Left lung (tissue), 4 donors: ENCODE measurements at regions not wholly inside any gene's neighbourhood (a gene's known extent, or its start where the extent isn't known, plus 50 kb on each side); places are given as distances from the start of the nearest gene placed in this dataset.

Experiments used
- ATAC-seq: fragments of 200-7000 bp; cut with Tn5 transposase; one replicate; pipeline ENCODE4 v1.9.1; 2020; ENCODE audit warnings: moderate library complexity
- DNase-seq, 4 donors: peaks; one replicate each; pipeline ENCODE4 v3.0.0-alpha.2; 2013 to 2020
- H3K27ac ChIP-seq, 2 donors: fragments of 200-600 bp; sonication (generic) in 1 of 2; one replicate each; pipeline versions ENCODE4 v1.5.0 to v1.8.0; 2020 to 2021
- H3K27me3 ChIP-seq, 2 donors: fragments of 200-600 bp; sonication (generic) in 1 of 2; one replicate each; pipeline versions ENCODE4 v1.5.0 to v1.8.0; 2020 to 2021
- H3K36me3 ChIP-seq, 2 donors: fragments of 200-600 bp; sonication (generic) in 1 of 2; one replicate each; pipeline versions ENCODE4 v1.5.0 to v1.8.0; 2020 to 2021
- H3K4me1 ChIP-seq, 2 donors: fragments of 200-600 bp; one replicate each; pipeline ENCODE4 v1.8.0; 2021
- H3K4me3 ChIP-seq, 2 donors: fragments of 200-600 bp; sonication (generic) in 1 of 2; one replicate each; pipeline versions ENCODE4 v1.5.0 to v1.8.0; 2020 to 2021; ENCODE audit warnings: mild to moderate bottlenecking in 1 of 2
- H3K9me3 ChIP-seq, 2 donors: fragments of 200-600 bp; sonication (generic) in 1 of 2; one replicate each; pipeline versions ENCODE4 v1.5.0 to v1.8.0; 2020 to 2021
- CTCF ChIP-seq, 2 donors: fragments of 200-600 bp; sonication (generic) in 1 of 2; IDR thresholded peaks; one replicate each; pipeline versions ENCODE4 v1.5.0 to v1.8.0; 2021; ENCODE audit warnings: antibody characterized with exemption in 2 of 2
- intact Hi-C, 2 donors: fragments of 100-400 bp; cut with DNase I; formaldehyde crosslinking; loops; one replicate each; pipeline versions ENCODE4 v1.11.2 to v1.14.2; 2022
- donor health status: DM: no; HTN: yes; CAD: no.
- donor health status: DM: no; HTN: no; CAD: no.

DNA sequence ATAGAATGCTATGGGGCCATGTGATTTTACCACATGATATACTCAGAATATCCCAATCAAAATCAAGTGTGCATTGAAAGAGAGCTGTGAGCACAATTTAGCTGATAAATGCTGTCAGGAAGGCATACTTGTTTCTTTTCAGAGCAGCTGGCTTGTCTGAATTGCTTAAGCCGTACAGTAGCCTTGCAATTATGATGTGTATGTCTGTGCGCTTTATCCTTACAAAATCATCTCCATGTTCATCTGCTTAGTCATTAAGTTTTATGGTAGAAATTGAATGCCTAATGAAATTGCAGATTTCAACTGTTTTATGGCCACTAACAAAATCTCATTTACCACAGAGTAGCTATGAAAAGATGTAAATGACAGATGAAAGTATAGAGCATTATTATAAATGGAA lies 346.0 kb upstream of the DLGAP1 start:
- H3K4me1 ChIP-seq = no peaks in the 10 kb centered on the region
- no peak overlapping the region for H3K27ac ChIP-seq
- peaks cover 0 to 31% of the 10 kb centered on the region in 2 donors for H3K9me3 ChIP-seq
- intact Hi-C loops = no loop called here
- H3K4me3 ChIP-seq = no peak overlapping the region
- TF ChIP-seq CTCF (IDR thresholded peaks at IDR 0.05) = no peak
- ATAC-seq (no peak), DNase-seq (no peak)
- no peaks in the 10 kb centered on the region for H3K27me3 ChIP-seq
- H3K36me3 ChIP-seq = no peaks in the 10 kb centered on the region

GRCh38 chr18:4797002-4797685 lies 342.0 kb upstream of the DLGAP1 start:
- ATAC-seq (no peak), DNase-seq (no peak)
- H3K27ac ChIP-seq = no peak overlapping the region
- TF ChIP-seq CTCF (IDR thresholded peaks at IDR 0.05) = no peak
- no peaks in the 10 kb centered on the region for H3K4me1 ChIP-seq
- intact Hi-C loops = no loop called here
- H3K36me3 ChIP-seq = no peaks in the 10 kb centered on the region
- H3K27me3 ChIP-seq = no peaks in the 10 kb centered on the region
- H3K4me3 ChIP-seq = no peak overlapping the region
- peaks cover 0 to 22% of the 10 kb centered on the region in 2 donors for H3K9me3 ChIP-seq

- no peak for DNase-seq
- no peak for ATAC-seq
- Histone ChIP-seq H3K27ac (no peak overlapping the region), H3K4me1 (no peaks in the 10 kb centered on the region), H3K4me3 (no peak overlapping the region), H3K27me3 (no peaks in the 10 kb centered on the region), H3K9me3 (peaks cover 0 to 22% of the 10 kb centered on the region in 2 donors), H3K36me3 (no peaks in the 10 kb centered on the region)
- intact Hi-C loops = no loop called here
- TF ChIP-seq CTCF (IDR thresholded peaks at IDR 0.05) = no peak
Observed at GRCh38 chr18:4789506-4789905, 334.4 kb upstream of the DLGAP1 start.

DNA sequence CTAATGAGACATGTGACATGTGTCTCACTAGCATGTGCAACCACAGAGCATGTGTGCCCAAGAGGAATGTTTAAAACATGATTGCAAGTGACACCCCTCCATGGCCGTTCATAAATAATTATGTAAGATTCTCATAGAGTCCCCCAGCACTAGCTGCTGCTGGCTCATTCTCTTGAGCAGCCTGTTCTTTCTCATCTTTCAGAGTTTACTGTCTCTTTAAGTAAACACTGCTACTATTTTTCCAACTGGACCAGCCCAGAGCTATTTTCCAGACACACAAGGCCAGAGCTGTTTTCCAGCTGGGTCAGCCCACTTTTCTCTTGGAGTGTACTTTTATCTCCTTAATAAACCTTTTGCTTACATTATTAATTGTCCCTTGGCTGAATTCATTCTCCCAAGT lies 326.8 kb upstream of the DLGAP1 start:
- Histone ChIP-seq H3K36me3 (no peaks in the 10 kb centered on the region), H3K9me3 (peaks cover 0 to 13% of the 10 kb centered on the region in 2 donors), H3K4me1 (no peaks in the 10 kb centered on the region), H3K27ac (no peak overlapping the region), H3K27me3 (no peaks in the 10 kb centered on the region), H3K4me3 (no peak overlapping the region)
- intact Hi-C loops = no loop called here
- DNase-seq = no peak
- TF ChIP-seq CTCF (IDR thresholded peaks at IDR 0.05) = no peak
- no peak for ATAC-seq

DNA sequence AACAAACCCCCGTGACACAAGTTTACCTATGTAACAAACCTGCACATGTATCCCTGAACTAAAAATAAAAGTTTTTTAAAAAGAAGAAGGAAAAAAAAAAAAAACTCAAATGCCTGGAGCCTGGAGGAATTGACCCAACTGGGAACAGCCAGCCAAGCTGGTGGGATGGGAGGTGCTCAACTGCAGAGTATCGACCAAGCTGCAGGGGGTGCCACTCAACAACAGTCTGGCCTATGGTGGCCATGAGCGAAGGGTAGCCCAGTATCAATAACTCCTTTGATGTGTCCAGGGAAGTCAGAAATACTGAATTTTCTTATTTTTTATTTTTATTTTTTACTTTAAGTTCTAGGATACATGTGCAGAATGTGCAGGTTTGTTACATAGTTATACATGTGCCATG lies 310.3 kb upstream of the DLGAP1 start:
- no peaks in the 10 kb centered on the region for H3K4me1 ChIP-seq
- H3K27ac ChIP-seq = no peak overlapping the region
- H3K4me3 ChIP-seq = no peak overlapping the region
- ATAC-seq (no peak), DNase-seq (no peak)
- TF ChIP-seq CTCF (IDR thresholded peaks at IDR 0.05) = no peak
- H3K36me3 ChIP-seq = no peaks in the 10 kb centered on the region
- intact Hi-C loops = no loop called here
- peaks cover 0 to 10% of the 10 kb centered on the region in 2 donors for H3K9me3 ChIP-seq
- no peaks in the 10 kb centered on the region for H3K27me3 ChIP-seq
